DMS153 (cell line): ENCODE measurements at regions not wholly inside any gene's neighbourhood (a gene's known extent, or its start where the extent isn't known, plus 50 kb on each side); places are given as distances from the start of the nearest gene placed in this dataset.
"Not testable (repeated sequence)": the region's sequence is repeated elsewhere in the genome, so short reads cannot be mapped to it uniquely, and the experiment has no call there.

ENCODE experiments used
- DNase-seq: peaks from one replicate; lab custom pipeline; 2025; lab: John Stamatoyannopoulos, UW

DNA sequence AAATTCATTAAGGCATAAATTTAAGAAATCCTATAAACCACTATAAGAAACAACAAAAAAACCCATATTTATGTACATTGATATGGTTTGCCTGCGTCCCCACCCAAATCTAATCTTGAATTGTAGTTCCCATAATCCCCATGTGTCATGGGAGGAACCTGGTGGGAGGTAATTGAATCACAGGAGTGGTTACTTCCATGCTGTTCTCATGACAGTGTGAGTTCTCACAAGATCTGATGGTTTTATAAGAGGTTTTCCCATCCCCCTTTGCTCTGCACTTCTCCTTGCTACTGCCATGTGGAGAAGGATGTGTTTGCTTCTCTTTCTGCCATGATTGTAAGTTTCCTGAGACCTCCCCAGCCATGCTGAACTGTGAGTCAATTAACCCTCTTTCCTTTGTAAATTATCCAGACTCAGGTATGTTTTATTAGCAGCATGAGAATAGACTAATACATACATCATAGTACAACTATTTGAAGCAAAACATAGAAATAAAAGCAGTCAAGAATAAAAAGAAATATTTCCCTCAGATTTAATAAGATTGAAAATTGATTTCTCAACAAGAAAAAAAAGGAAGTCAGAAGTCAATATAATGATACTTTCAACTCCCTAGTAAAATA, 209.0 kb upstream of the GPC6 start:
- DNase-seq = no peak

DNA sequence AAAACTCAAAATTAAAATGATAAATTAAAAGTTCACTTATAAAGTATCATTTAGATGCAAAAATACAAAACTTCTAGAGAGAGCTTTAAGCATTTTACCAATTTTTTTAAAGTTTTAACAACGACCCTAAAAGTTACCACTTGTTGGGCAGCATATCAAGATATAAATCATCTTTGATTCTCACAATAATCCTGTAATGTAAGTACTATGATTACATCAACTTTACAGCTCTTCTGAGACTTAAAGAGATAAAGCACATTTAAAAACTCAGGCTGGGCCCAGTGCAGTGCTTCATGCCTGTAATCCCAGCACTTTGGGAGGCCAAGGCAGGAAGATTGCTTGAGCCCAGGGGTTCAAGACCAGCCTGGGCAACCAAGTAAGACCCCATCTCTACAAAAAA, 202.7 kb upstream of the GPC6 start:
- no peak for DNase-seq

GRCh38 chr13:93025984-93026383, 200.6 kb upstream of the GPC6 start:
- DNase-seq = no peak

GRCh38 chr13:93029536-93029935, 197.1 kb upstream of the GPC6 start:
- DNase-seq = no peak

DNA sequence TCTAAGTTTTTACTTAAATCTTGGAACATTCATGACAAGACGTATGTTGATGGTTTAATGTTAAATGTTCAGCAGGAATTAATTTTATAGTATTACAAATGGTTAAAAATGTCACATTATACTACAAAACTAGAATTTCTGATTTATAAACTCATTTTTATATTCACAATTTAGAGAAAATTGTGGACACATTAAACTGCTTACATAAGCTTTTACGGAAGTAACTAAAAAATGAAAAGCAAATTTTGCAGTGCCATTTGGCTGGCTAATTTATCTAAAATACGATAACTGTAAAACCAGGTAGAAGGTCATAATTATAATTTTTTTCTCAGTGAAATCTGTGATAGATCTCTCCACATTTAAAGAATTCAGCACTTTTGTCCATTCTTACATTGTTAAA, 190.2 kb upstream of the GPC6 start:
- no peak for DNase-seq

DNA sequence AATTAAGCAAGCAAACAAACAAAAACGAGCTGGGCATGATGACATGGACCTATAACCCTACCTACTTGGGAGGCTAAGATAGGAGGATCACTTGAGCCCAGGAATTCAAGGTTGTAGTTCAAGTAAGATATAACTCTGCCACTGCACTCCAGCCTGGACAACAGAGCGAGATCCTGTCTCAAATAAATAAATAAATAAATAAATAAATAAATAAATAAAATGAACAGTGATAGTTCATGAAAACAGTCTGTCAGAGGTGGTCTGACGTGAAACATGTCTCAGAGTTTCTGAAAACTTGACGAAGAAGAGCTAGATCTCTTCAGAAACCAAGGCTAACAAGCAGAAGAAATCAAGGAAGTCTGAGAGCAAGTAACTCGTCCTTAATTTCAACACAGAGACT, 188.8 kb upstream of the GPC6 start:
- DNase-seq = no peak

DNA sequence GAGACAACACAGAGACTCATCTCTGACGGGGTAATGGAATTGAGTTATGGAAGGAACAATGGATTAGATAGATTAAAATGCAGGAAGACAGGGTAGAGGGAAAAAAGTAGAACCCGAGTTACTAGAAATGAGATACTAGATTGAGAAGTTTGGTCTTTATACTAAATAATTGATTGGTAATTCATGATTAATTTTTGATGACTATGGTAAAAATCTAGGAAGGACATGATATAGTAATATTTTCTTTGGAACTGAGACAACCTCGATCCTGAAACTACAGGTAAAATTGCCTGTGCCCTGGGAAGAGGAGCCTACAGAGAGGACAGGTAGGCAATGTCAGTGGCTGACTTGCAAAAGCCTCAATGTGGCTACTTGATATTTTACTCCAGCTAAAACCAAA, 188.4 kb upstream of the GPC6 start:
- no peak for DNase-seq

GRCh38 chr13:93039131-93039530, 187.5 kb upstream of the GPC6 start:
- no peak for DNase-seq

- DNase-seq = not testable (repeated sequence)
These were observed 185.0 kb upstream of the GPC6 start for GRCh38 chr13:93041566-93041965.

- no peak for DNase-seq
These were observed 180.8 kb upstream of the GPC6 start for GRCh38 chr13:93045836-93046235.

DNA sequence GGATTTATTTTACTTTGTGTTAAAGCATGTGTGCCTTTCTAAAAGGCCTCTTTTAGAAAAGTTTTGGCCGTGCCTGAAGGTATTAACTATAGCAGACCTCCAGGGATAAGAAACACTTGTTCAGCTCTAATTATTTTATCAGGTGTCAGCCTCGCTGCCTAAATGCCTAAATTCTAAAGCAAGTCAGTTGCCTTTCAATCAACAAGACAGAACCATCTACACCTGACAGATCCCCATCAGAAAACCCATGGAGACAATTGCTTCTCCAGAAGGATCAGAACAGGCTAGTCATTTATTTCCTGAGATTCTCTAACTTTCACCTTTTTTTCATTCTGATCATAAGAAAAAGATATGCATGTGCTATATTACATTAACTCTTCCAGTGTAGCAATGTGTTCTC, 171.4 kb upstream of the GPC6 start:
- no peak for DNase-seq

GRCh38 chr13:93058301-93058700, 168.3 kb upstream of the GPC6 start:
- no peak for DNase-seq

DNA sequence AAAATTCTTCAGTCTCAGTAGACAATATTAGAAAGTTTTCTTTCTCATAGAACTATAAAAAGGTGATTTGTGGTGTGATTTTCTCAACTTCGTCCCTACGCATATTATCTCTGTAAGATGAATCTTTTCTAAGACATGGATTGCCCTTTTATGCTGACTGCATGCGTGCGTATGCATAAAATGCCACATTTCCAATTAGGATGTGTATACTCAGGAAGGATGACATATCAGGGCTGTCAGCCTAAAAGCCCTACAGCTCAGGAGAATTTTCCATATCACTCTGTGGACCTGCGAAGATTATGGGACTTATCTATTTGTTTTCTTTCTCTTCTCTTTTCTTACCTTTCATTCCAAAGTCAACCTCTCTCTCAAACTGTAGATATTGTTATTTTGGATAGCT, 166.5 kb upstream of the GPC6 start:
- no peak for DNase-seq

DNA sequence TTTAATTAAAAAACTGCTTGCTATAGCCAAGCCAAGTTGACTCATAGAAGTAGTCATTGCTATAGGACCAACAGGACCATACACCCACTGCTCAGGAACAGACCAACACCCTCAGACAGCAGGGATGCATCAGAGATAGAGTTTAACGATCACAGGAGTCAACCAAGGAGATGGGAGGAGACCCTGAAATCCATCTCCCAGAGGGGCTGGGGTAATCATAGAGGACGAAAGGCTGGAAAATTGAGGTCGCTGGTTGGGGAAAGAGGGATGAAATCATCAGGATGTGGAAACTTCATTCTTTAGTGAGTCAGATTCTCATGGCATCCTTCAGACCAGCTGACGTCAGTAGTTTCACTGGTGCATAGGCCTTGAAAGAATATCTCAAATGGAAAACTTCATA, 160.4 kb upstream of the GPC6 start:
- no peak for DNase-seq

DNA sequence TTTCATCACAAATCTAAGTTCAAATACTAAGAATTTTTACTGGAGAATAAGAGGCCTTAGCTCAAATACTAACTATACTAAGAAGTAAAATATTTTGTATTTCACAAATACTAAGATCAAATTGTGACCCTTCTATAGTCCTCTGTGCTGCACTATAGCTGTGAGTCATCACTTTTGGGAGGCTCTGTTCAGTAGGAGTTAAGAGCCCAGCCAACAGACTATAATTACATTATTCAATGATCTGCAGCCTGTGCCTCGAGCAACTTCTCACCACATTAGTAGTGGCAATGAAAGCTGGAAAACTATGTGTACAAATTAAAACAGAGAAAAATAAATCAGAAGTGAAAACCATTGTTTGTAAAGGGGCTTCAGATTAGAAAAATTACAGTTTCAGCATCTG, 147.3 kb upstream of the GPC6 start:
- no peak for DNase-seq

DNA sequence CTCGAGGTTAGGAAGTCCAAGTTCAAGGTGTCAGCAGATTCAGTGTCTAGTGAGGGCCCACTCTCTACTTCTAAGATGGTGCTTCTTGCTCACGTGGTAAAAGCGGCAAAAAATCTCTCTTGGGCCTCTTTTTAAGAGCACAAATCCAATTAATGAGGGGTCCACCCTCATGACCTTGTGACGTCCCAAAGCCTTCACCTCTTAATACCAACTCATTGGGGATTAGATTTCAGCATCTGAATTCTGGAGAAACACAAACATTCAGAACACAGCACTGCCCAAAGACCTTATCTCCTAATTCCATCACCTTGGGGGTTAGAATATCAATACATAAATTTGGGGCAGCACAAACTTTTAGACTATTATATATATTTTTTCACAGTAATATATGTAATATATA, 146.4 kb upstream of the GPC6 start:
- no peak for DNase-seq

- DNase-seq = peak; percentile 82
These were observed 146.0 kb upstream of the GPC6 start for GRCh38 chr13:93080587-93080986.

DNA sequence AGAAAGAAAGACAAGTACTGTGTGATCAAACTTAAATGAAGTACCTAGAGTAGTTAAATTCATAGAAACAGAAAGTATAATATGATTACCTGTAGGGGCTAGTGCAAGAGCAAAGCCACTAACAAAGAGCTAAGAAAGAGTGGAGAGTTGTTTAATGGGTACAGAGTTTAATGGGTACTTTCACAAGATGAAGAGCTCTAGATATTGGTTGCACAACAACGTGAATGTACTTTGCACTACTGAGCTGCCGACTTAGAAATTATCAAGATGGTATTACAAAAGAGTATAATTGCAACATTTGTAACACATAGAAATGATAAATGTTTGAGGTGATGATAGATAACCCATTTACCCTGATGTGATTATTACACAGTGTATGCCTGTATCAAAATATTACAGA, 140.3 kb upstream of the GPC6 start:
- no peak for DNase-seq

DNA sequence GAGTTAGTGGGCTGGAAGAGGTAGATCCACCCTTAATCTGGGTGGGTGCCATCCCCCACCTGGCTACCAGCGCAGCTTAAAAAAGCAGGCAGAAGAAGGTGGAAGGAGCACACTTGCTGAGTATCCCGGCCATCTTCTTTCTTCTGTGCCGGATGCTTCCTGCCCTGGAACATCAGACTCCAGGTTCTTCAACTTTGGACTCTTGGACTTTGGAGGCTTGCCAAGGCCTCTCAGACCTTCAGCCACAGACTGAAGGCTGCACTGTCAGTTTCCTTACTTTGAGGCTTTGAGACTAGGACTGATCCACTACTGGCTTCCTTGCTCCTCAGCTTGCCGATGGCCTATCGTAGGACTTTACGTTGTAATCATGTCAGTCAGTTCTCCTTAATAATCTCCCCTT, 127.6 kb upstream of the GPC6 start:
- DNase-seq = no peak

DNA sequence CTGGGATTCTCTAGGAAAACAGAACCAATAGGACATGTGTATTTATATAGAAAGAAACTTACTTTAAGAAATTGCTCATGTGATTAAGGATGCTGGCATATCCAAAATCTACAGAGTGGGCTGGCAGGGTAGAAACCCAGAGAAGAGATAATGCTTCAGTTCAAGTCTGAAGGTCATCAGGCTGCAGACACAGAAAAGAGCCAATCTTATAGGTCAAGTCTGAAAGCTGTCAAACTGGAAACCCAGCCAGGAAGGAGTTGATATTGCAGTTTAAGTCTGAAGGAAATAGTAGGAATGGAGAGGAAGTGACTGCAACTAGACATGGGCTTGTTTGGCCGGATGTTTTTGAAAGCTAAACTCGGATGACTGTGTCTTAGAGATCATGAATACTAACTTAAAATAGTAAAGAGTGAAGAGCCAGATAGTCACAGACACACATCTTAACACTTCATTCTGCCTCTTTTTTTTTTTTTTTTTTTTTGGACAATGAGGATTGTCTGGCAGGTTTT, 125.3 kb upstream of the GPC6 start:
- no peak for DNase-seq

GRCh38 chr13:93104270-93104669, 122.3 kb upstream of the GPC6 start:
- DNase-seq = no peak

GRCh38 chr13:93108111-93108601, 118.5 kb upstream of the GPC6 start:
- no peak for DNase-seq

- no peak for DNase-seq
These were observed 109.8 kb upstream of the GPC6 start for GRCh38 chr13:93116809-93117208.

DNA sequence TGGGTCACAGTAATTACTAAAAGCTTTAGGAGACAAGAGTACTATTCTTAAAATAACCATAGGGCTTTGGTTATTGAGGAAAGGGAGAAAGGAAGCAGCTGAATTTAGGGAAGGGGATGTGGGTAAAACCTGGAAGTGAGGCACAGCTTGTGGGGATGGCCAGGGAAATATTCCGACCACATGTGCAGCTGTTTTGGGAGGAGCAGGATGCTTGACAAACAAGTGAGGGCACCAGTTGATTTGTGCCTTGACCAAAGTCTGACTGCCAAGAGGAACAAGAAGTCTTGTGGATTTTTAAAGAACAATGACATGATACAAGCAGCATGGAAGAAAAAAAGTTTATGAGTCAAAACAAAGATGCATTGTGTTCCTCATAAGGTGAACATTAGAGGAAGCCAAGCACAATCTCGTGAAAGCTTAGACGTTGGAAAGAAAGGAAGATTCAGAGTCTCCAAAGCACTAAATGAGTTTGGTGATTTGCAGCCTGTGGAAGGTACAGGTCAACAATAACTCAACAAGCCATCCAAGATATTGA, 108.5 kb upstream of the GPC6 start:
- DNase-seq = no peak
